ENCODE measurements at regions not wholly inside any gene's neighbourhood (a gene's known extent, or its start where the extent isn't known, plus 50 kb on each side); places are given as distances from the start of the nearest gene placed in this dataset.

DNA sequence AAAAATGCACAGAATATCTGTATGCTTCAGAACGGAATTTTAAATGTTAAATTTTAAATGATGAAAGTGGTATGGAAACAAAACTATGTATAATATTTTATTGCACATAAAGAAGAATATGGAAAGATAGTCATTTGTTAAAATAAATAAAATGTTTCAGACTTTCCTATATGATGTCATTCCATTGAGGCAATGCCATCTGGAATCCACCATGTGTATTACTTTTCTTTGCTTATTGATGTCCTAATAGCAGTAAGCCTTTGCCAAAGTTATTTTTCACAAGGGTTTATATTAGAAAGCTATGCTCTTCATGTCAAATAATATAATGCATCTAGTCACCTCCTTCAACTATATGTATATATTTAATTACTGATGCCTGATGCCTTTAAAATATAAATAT is 601.6 kb upstream of the PKDCC start:
- TF ChIP-seq, protein P1, sequence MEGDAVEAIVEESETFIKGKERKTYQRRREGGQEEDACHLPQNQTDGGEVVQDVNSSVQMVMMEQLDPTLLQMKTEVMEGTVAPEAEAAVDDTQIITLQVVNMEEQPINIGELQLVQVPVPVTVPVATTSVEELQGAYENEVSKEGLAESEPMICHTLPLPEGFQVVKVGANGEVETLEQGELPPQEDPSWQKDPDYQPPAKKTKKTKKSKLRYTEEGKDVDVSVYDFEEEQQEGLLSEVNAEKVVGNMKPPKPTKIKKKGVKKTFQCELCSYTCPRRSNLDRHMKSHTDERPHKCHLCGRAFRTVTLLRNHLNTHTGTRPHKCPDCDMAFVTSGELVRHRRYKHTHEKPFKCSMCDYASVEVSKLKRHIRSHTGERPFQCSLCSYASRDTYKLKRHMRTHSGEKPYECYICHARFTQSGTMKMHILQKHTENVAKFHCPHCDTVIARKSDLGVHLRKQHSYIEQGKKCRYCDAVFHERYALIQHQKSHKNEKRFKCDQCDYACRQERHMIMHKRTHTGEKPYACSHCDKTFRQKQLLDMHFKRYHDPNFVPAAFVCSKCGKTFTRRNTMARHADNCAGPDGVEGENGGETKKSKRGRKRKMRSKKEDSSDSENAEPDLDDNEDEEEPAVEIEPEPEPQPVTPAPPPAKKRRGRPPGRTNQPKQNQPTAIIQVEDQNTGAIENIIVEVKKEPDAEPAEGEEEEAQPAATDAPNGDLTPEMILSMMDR (conservative IDR thresholded peaks at IDR 0.05 in 1 of 2, IDR thresholded peaks at IDR 0.05 in 1 of 2; ENCODE audit: extremely low read depth in 1 of 2, insufficient read depth in 1 of 2, low read depth in 1 of 2, low read length in 2 of 2) = no peak
- no peak for TF ChIP-seq EZH2 (IDR thresholded peaks at IDR 0.05; ENCODE audit: borderline replicate concordance, low read length)

Measured in mammary epithelial cell (primary cell).